BE2C (cell line): ENCODE measurements at regions not wholly inside any gene's neighbourhood (a gene's known extent, or its start where the extent isn't known, plus 50 kb on each side); places are given as distances from the start of the nearest gene placed in this dataset.

Source experiments
- DNase-seq: peaks from one replicate; pipeline ENCODE4 v3.0.0-alpha.2; 2020
- H3K27me3 ChIP-seq: fragments of 250-450 bp; sonication (Bioruptor Pico); 2 replicates; pipeline ENCODE4 v1.5.1; 2020; ENCODE audit warnings: mild to moderate bottlenecking
- H3K36me3 ChIP-seq: fragments of 250-450 bp; sonication (Bioruptor Pico); 2 replicates; pipeline ENCODE4 v1.5.1; 2020; ENCODE audit warnings: mild to moderate bottlenecking
- H3K4me1 ChIP-seq: fragments of 250-450 bp; sonication (Bioruptor Pico); 2 replicates; pipeline ENCODE4 v1.5.1; 2020
- H3K4me3 ChIP-seq: 2 replicates; pipeline ENCODE4 v1.5.1; 2011; ENCODE audit warnings: low read depth, low read length
- H3K9me3 ChIP-seq: fragments of 250-450 bp; sonication (Bioruptor Pico); 2 replicates; pipeline ENCODE4 v1.5.1; 2020
- TF ChIP-seq, protein P1 (sequence below): IDR thresholded peaks from 2 replicates; pipeline ENCODE4 v1.5.1; 2012; ENCODE audit warnings: mild to moderate bottlenecking, low read depth, low read length

DNA sequence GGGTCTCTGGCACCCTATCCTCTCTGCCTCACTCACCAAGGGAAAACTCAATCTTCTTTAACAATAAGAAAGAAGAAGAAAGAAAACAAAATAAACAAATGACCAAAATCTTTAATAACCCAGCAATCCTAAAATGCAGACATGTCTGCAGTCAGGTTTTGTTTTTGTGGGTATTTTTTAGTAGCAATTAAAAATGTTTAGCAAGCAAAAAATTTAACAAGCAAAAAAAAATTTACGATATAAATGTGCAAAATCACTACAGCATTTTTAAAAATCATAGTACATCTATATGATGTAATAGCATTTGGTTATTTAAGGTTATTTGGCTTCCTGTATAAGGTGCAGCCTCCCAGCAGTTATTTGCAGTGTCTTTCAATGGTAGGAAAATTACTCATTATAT is 151.3 kb upstream of the MAP3K1 start:
- H3K36me3 ChIP-seq: no peaks in the 10 kb centered on the region; the same call in 1 of the 2 replicates
- H3K4me1 ChIP-seq: no peaks in the 10 kb centered on the region
- TF ChIP-seq, protein P1, sequence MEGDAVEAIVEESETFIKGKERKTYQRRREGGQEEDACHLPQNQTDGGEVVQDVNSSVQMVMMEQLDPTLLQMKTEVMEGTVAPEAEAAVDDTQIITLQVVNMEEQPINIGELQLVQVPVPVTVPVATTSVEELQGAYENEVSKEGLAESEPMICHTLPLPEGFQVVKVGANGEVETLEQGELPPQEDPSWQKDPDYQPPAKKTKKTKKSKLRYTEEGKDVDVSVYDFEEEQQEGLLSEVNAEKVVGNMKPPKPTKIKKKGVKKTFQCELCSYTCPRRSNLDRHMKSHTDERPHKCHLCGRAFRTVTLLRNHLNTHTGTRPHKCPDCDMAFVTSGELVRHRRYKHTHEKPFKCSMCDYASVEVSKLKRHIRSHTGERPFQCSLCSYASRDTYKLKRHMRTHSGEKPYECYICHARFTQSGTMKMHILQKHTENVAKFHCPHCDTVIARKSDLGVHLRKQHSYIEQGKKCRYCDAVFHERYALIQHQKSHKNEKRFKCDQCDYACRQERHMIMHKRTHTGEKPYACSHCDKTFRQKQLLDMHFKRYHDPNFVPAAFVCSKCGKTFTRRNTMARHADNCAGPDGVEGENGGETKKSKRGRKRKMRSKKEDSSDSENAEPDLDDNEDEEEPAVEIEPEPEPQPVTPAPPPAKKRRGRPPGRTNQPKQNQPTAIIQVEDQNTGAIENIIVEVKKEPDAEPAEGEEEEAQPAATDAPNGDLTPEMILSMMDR: no peak
- H3K4me3 ChIP-seq: no peak overlapping the region
- no peaks in the 10 kb centered on the region for H3K9me3 ChIP-seq
- DNase-seq: no peak
- no peaks in the 10 kb centered on the region for H3K27me3 ChIP-seq

GRCh38 chr5:56663523-56663922 is 151.8 kb upstream of the MAP3K1 start:
- Histone ChIP-seq H3K9me3 (no peaks in the 10 kb centered on the region), H3K27me3 (no peaks in the 10 kb centered on the region), H3K36me3 (no peaks in the 10 kb centered on the region; the same call in 1 of the 2 replicates), H3K4me1 (no peaks in the 10 kb centered on the region), H3K4me3 (no peak overlapping the region)
- peak; percentile 17 for DNase-seq
- TF ChIP-seq, protein P1: no peak

- TF ChIP-seq, protein P1: no peak
- Histone ChIP-seq H3K4me1 (no peaks in the 10 kb centered on the region), H3K27me3 (no peaks in the 10 kb centered on the region), H3K36me3 (no peaks in the 10 kb centered on the region; the same call in 1 of the 2 replicates), H3K4me3 (no peak overlapping the region), H3K9me3 (no peaks in the 10 kb centered on the region)
- DNase-seq: no peak
Observed at GRCh38 chr5:56662893-56663292, 152.5 kb upstream of the MAP3K1 start.

- no peak for DNase-seq
- no peak overlapping the region for H3K4me3 ChIP-seq
- H3K9me3 ChIP-seq: no peaks in the 10 kb centered on the region; the same call in 1 of the 2 replicates
- no peaks in the 10 kb centered on the region; the same call in 1 of the 2 replicates for H3K36me3 ChIP-seq
- no peaks in the 10 kb centered on the region for H3K27me3 ChIP-seq
- peaks cover 4% of the 10 kb centered on the region; the same call in 1 of the 2 replicates for H3K4me1 ChIP-seq
- TF ChIP-seq, protein P1: no peak
Observed at GRCh38 chr5:56659971-56660370, 155.4 kb upstream of the MAP3K1 start.

GRCh38 chr5:56658972-56659371 is 156.4 kb upstream of the MAP3K1 start:
- Histone ChIP-seq H3K27me3 (no peaks in the 10 kb centered on the region), H3K36me3 (no peaks in the 10 kb centered on the region), H3K4me3 (no peak overlapping the region), H3K4me1 (peaks cover 4% of the 10 kb centered on the region; the same call in 1 of the 2 replicates), H3K9me3 (no peaks in the 10 kb centered on the region; the same call in 1 of the 2 replicates)
- TF ChIP-seq, protein P1: no peak
- DNase-seq: no peak

DNA sequence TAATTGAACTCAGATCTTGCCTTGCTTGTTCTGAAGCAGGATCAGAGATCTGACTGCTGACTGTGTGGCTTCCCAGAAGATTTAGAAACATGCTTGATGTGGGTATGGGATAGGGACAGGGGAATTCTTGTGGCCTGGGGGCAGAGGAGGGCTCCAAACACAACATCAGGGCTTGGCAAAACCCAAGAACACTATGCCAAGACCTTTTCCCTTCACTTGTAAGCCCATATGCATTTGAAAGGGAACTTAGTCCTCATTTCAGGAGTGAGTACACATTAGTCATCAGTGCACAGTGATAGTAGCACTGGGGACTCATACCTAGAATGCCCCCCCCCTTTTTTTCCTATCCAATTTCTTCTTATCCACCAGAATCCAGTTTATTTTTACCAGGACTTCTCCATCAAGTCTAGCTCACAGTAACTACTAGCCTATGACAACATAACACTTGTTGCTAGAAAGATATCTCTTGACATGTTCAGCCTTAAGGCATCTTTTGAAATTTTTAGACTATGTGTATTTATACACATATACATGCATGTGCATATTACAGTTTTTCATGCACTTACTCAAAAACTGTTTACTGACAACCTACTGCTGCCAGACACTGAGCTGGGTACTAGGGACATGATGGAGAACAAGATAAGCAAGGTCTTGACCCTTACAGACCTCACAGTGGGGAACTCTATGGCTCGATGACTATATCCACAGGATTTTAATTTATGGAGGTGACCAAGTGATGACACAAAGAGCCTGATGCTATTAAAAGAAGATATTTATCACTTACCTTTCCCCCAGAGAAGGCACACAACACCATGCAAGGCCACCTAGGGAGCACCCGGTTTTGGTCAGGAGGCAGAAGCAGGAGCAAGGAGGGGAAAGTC is 158.3 kb upstream of the MAP3K1 start:
- Histone ChIP-seq H3K27me3 (no peaks in the 10 kb centered on the region), H3K4me1 (peaks cover 4% of the 10 kb centered on the region; the same call in 1 of the 2 replicates), H3K9me3 (no peaks in the 10 kb centered on the region; the same call in 1 of the 2 replicates), H3K36me3 (no peaks in the 10 kb centered on the region), H3K4me3 (no peak overlapping the region)
- TF ChIP-seq, protein P1: no peak
- DNase-seq: no peak
